Activated CD4-positive, alpha-beta T cell treated with anti-CD3 and anti-CD28 coated beads, Interleukin-2, amount 10 ng/mL, durations not matched to agents 7 days and 5 days (primary cell): ENCODE measurements at regions not wholly inside any gene's neighbourhood (a gene's known extent, or its start where the extent isn't known, plus 50 kb on each side); places are given as distances from the start of the nearest gene placed in this dataset.
"Not testable (repeated sequence)": the region's sequence is repeated elsewhere in the genome, so short reads cannot be mapped to it uniquely, and the experiment has no call there.

ENCODE experiments used
- CTCF ChIA-PET: fragments of 350-600 bp; sonication (Branson Sonifier 250); formaldehyde crosslinking; loops from one replicate; lab custom pipeline; 2021; ENCODE audit warnings: antibody characterized with exemption; lab: Charles Lee
- POLR2A ChIA-PET: fragments of 350-600 bp; sonication (Branson Sonifier 250); formaldehyde crosslinking; loops from one replicate; lab custom pipeline; 2021; ENCODE audit warnings: antibody characterized with exemption; lab: Charles Lee
- DNase-seq: peaks from one replicate; pipeline ENCODE4 v3.0.0-alpha.2; 2020
- H3K27ac Mint-ChIP-seq: one replicate; pipeline ENCODE4 v1.8.0; 2021; ENCODE audit warnings: mild to moderate bottlenecking, moderate library complexity, mixed read lengths
- H3K27me3 Mint-ChIP-seq: one replicate; pipeline ENCODE4 v1.8.0; 2021; ENCODE audit warnings: mixed read lengths
- H3K36me3 Mint-ChIP-seq: one replicate; pipeline ENCODE4 v1.8.0; 2021; ENCODE audit warnings: low read depth, mixed read lengths
- H3K4me1 Mint-ChIP-seq: one replicate; pipeline ENCODE4 v1.8.0; 2021; ENCODE audit warnings: mixed read lengths
- H3K4me3 Mint-ChIP-seq: one replicate; pipeline ENCODE4 v1.8.0; 2021; ENCODE audit warnings: mild to moderate bottlenecking, moderate library complexity, mixed read lengths
- H3K9me3 Mint-ChIP-seq: one replicate; pipeline ENCODE4 v1.8.0; 2021; ENCODE audit warnings: mixed read lengths

GRCh38 chr6:71360556-71361335, 72.1 kb downstream of the OGFRL1 start:
- CTCF ChIA-PET, POLR2A ChIA-PET, H3K4me3 Mint-ChIP-seq, H3K9me3 Mint-ChIP-seq, DNase-seq, H3K4me1 Mint-ChIP-seq, H3K36me3 Mint-ChIP-seq, H3K27ac Mint-ChIP-seq: not testable (repeated sequence)
- H3K27me3 Mint-ChIP-seq: peaks cover 22% of the 10 kb centered on the region

DNA sequence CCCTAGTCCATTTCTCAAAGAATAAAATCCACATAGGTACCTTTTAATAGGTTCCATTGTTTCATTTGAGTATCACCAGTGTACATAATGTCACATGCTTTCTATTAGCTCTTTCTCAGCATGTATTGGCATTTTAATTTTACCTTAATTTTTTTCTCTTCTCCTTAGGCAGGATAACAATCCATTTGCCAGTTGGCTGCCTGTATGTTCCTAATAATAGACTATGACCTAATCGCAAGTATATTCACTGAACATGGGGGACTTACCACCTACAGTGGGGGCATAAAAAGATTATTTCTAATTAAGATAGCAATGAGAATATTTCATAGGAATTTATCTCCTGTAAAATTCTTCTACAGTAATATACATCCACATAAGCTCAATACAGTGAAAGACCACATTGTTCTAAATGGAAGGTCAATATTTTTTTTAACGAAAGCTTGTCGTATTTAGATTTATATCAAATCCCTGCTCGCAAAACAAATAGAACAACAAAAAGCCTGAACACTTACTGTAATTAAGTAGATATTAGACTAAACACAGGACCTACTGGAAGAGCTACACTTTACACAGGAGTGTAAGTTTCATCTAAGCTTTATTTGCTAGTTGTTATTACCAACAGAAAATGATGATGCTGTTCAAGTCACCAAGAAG, 76.4 kb downstream of the OGFRL1 start:
- DNase-seq: no peak
- no peak overlapping the region for H3K4me3 Mint-ChIP-seq
- H3K36me3 Mint-ChIP-seq: no peaks in the 10 kb centered on the region
- H3K27me3 Mint-ChIP-seq: peaks cover 6% of the 10 kb centered on the region
- peaks cover 20% of the 10 kb centered on the region for H3K4me1 Mint-ChIP-seq
- H3K9me3 Mint-ChIP-seq: no peaks in the 10 kb centered on the region
- CTCF ChIA-PET: interaction anchor here (0.5 kb wide), 1 partner anchor 693 kb away, joined by 3 read pairs; no protein-coding TSS in a partner anchor
- POLR2A ChIA-PET: no interaction called here
- H3K27ac Mint-ChIP-seq: no peak overlapping the region

DNA sequence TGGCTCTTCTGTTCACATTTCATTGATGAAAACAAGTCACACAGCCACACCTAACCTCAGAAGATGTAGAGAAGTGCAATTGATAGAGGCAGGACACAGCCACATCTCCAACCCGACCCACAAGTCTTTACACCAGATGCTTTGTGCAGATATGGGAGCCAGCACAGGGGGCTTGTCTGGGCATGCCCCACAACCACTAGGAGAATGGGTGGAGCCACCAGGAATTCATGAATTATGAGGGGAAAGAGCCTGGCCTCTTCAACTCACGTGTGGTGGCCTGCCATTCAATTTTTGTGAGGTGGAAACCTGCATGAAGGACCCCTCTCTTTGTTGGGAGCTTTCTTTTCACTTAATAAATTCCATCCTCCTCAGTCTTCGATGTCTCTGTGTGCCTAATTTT, 79.1 kb downstream of the OGFRL1 start:
- ChIA-PET POLR2A (no interaction called here), CTCF (no interaction called here)
- Mint-ChIP-seq H3K36me3 (no peaks in the 10 kb centered on the region), H3K9me3 (no peaks in the 10 kb centered on the region), H3K4me1 (peaks cover 20% of the 10 kb centered on the region), H3K27me3 (peaks cover 5% of the 10 kb centered on the region), H3K4me3 (no peak overlapping the region), H3K27ac (no peak overlapping the region)
- no peak for DNase-seq

DNA sequence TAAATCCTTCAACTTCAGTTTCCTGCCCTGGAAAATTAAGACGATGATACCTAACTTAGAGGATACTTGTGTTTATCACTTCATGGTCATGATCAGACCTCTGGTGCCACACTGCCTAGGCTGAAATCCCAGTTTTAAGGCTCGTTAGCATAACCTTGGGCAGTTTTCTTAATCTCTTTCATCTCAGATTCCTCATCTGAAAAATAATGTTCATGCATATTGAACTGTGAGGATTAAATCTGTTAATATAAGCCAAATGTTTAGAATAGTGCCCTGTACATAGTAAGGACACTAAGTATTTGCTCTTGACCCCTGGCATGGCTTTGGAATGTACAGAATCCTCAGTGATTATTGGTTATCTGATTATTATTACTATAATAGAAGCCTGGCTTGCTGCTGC, 79.7 kb downstream of the OGFRL1 start:
- Mint-ChIP-seq H3K27me3 (peaks cover 5% of the 10 kb centered on the region), H3K36me3 (no peaks in the 10 kb centered on the region), H3K27ac (no peak overlapping the region), H3K4me3 (no peak overlapping the region), H3K9me3 (no peaks in the 10 kb centered on the region), H3K4me1 (peaks cover 20% of the 10 kb centered on the region)
- CTCF ChIA-PET: no interaction called here
- POLR2A ChIA-PET: no interaction called here
- DNase-seq: no peak

DNA sequence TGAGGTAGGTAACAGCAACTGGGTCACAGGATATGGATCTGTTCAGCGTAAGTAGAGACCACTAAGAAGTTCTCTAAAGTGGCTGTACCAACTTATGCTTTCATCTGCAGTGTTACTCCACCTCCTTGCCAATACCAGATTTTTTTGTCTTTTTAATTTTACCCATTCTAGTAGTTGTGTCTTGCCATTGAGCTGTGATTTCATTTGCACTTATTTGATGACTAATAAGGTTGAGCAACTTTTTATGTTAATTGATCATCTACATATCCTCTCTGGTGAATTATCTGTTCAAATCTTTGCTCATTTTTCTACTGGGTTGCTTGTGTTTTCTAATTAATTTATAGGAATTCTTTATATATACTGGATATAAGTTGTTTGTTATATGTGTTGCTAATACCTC, 82.9 kb downstream of the OGFRL1 start:
- Mint-ChIP-seq H3K9me3 (no peaks in the 10 kb centered on the region), H3K27me3 (peaks cover 14% of the 10 kb centered on the region)

DNA sequence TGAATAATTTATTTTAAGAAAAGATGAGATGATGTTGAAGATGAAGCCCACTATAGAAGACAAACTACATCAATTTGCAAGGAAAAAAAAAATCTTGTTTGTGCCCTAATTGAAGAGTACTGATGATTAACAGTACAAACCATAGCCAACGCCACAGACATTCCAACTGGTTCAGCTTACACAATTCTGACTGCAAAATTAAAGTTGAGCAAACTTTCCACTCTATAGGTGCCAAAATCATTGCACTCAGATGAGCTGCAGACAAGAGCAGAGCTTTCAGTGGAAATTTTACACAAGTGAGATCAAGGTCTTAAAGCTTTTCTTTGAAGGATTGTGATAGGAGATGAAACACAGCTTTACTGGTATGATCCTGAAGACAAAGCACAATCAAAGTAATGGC, 85.3 kb downstream of the OGFRL1 start:
- Mint-ChIP-seq H3K9me3 (no peaks in the 10 kb centered on the region), H3K27ac (no peak overlapping the region), H3K27me3 (peaks cover 17% of the 10 kb centered on the region), H3K4me3 (no peak overlapping the region), H3K4me1 (no peaks in the 10 kb centered on the region), H3K36me3 (no peaks in the 10 kb centered on the region)
- DNase-seq: no peak
- POLR2A ChIA-PET: no interaction called here
- CTCF ChIA-PET: no interaction called here

More for the DNA sequence above, 82.9 kb downstream of the OGFRL1 start:
- CTCF ChIA-PET: no interaction called here
- H3K4me3 Mint-ChIP-seq: no peak overlapping the region
- no peak for DNase-seq
- H3K27ac Mint-ChIP-seq: no peak overlapping the region
- POLR2A ChIA-PET: no interaction called here
- peaks cover 12% of the 10 kb centered on the region for H3K4me1 Mint-ChIP-seq
- H3K36me3 Mint-ChIP-seq: no peaks in the 10 kb centered on the region

- no peaks in the 10 kb centered on the region for H3K36me3 Mint-ChIP-seq
- DNase-seq: no peak
- CTCF ChIA-PET: no interaction called here
Measured at GRCh38 chr6:71375676-71376075, 87.1 kb downstream of the OGFRL1 start.

DNA sequence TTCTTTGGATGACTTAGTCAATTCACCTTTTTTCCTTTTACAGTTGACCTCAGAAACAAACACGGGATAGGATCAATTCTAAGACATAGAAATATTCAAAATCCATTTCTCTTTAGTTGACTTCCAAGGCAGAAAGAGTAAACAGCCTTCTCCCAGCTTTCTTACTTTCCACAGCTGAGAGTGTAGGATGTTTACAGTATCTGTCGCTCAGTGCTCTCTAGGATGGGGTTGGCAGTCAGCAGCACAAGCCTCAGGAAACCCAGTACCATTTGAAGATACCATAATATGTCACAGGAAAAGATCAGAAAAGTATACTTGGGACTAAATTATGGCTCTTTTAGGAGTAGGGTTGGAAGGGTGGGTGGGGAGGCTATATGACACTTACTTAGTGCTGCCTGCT, 88.2 kb downstream of the OGFRL1 start:
- Mint-ChIP-seq H3K9me3 (no peaks in the 10 kb centered on the region), H3K27me3 (peaks cover 17% of the 10 kb centered on the region), H3K36me3 (no peaks in the 10 kb centered on the region), H3K4me1 (no peaks in the 10 kb centered on the region), H3K4me3 (no peak overlapping the region), H3K27ac (no peak overlapping the region)
- POLR2A ChIA-PET: no interaction called here
- CTCF ChIA-PET: no interaction called here
- no peak for DNase-seq

More at GRCh38 chr6:71375676-71376075, 87.1 kb downstream of the OGFRL1 start:
- peaks cover 20% of the 10 kb centered on the region for H3K27me3 Mint-ChIP-seq
- H3K4me1 Mint-ChIP-seq: no peaks in the 10 kb centered on the region
- POLR2A ChIA-PET: no interaction called here
- no peaks in the 10 kb centered on the region for H3K9me3 Mint-ChIP-seq
- no peak overlapping the region for H3K4me3 Mint-ChIP-seq
- no peak overlapping the region for H3K27ac Mint-ChIP-seq

GRCh38 chr6:71383476-71383875, 94.9 kb downstream of the OGFRL1 start:
- H3K4me3 Mint-ChIP-seq: no peak overlapping the region
- CTCF ChIA-PET: no interaction called here
- peaks cover 16% of the 10 kb centered on the region for H3K27me3 Mint-ChIP-seq
- POLR2A ChIA-PET: no interaction called here
- DNase-seq: no peak
- no peak overlapping the region for H3K27ac Mint-ChIP-seq
- no peaks in the 10 kb centered on the region for H3K36me3 Mint-ChIP-seq
- H3K9me3 Mint-ChIP-seq: no peaks in the 10 kb centered on the region
- no peaks in the 10 kb centered on the region for H3K4me1 Mint-ChIP-seq

DNA sequence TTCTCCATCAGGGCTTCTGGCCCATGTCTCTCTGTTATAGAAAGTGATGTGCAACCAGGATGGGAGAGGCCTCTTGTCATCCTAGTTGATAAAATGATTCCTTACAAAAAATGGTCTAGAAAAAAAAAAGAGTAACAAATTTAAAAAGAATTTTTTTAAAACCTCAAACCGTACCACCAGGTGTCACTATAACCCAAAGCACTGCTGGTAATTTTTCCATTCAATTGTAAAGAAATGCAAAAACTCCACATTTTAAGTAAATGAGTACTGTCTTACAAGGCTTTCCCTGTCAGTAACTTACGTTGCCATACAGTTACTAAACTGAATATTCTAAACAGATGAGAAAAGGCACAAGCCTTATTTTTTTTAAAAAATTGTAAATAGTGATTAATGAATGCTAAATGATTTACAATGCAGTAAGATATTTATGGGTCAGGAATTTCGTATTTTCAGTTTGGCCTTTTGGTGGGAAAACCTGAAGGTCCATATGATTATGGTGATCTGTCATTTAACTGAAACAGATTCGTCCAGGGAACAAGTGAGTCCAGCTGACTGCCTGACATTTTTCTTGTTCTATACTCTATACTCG, 95.4 kb downstream of the OGFRL1 start:
- CTCF ChIA-PET: no interaction called here
- peak; percentile 15 for DNase-seq

GRCh38 chr6:71385111-71385822, 96.7 kb downstream of the OGFRL1 start:
- ChIA-PET POLR2A (no interaction called here), CTCF (no interaction called here)
- peaks cover 12% of the 10 kb centered on the region for H3K27me3 Mint-ChIP-seq

More for the DNA sequence above, 95.4 kb downstream of the OGFRL1 start:
- H3K9me3 Mint-ChIP-seq: no peaks in the 10 kb centered on the region
- H3K27ac Mint-ChIP-seq: no peak overlapping the region
- no peaks in the 10 kb centered on the region for H3K36me3 Mint-ChIP-seq
- POLR2A ChIA-PET: no interaction called here
- no peak overlapping the region for H3K4me3 Mint-ChIP-seq
- H3K4me1 Mint-ChIP-seq: no peaks in the 10 kb centered on the region
- H3K27me3 Mint-ChIP-seq: peaks cover 13% of the 10 kb centered on the region

DNA sequence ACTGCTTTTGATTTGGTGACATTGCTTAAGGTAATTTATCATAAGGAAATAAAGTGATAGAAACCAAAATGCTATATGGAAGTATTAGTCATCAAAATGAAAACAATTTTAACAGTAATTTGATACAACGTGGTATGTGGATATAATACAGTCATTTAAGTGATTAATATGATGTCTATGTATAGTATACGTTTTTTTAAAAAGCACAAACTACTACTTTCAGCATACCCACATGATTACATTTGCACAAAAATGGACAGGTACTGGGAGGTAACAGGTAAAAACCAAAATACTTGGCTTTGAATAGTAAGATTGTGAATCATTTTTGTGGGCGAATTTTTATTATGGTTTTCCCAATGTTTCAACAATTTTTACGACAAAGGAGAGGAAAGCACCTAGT, 97.6 kb downstream of the OGFRL1 start:
- no peaks in the 10 kb centered on the region for H3K4me1 Mint-ChIP-seq
- no peak overlapping the region for H3K4me3 Mint-ChIP-seq
- ChIA-PET CTCF (no interaction called here), POLR2A (no interaction called here)
- H3K27me3 Mint-ChIP-seq: peaks cover 8% of the 10 kb centered on the region
- H3K9me3 Mint-ChIP-seq: no peaks in the 10 kb centered on the region
- no peaks in the 10 kb centered on the region for H3K36me3 Mint-ChIP-seq
- H3K27ac Mint-ChIP-seq: no peak overlapping the region
- no peak for DNase-seq

More at GRCh38 chr6:71385111-71385822, 96.7 kb downstream of the OGFRL1 start:
- Mint-ChIP-seq H3K36me3 (no peaks in the 10 kb centered on the region), H3K9me3 (no peaks in the 10 kb centered on the region), H3K27ac (no peak overlapping the region), H3K4me1 (no peaks in the 10 kb centered on the region), H3K4me3 (no peak overlapping the region)
- no peak for DNase-seq

DNA sequence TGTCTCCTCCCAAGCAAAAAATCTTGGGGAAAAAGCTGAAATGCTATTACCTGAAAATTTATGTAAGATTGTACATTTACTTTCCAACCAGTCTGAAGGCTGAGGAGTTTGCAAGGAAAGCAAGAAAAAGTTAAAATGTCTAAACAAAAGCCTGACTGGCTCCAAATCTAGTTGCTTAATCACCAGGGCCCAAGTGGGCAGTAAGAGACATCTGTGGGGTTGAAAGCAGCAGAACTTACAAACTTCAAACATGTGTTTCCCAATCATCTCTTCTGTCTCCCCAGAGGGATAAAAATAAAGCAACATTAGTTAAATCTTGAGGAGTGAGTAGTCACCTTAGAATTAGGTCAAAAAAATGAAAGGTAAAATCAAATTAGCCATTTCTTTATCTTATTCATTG, 98.6 kb downstream of the OGFRL1 start:
- no peaks in the 10 kb centered on the region for H3K36me3 Mint-ChIP-seq
- ChIA-PET CTCF (no interaction called here), POLR2A (no interaction called here)
- no peaks in the 10 kb centered on the region for H3K9me3 Mint-ChIP-seq
- no peak overlapping the region for H3K27ac Mint-ChIP-seq
- H3K4me3 Mint-ChIP-seq: no peak overlapping the region
- DNase-seq: no peak
- H3K4me1 Mint-ChIP-seq: no peaks in the 10 kb centered on the region
- H3K27me3 Mint-ChIP-seq: peaks cover 14% of the 10 kb centered on the region
